GM12878 (cell line): ENCODE measurements at regions not wholly inside any gene's neighbourhood (a gene's known extent, or its start where the extent isn't known, plus 50 kb on each side); places are given as distances from the start of the nearest gene placed in this dataset.

Experiments used
- ATAC-seq: fragments of 200-7000 bp; cut with Tn5 transposase; 3 replicates; pipeline ENCODE4 v1.9.1; 2020; ENCODE audit warnings: mild to moderate bottlenecking, moderate library complexity
- BruUV-seq: library from RNA; stranded (reverse); fragments of 400-500 nt; replicated peaks from 2 replicates; lab custom pipeline; 2021; lab: Mats Ljungman, UMichigan
- CTCF ChIA-PET: fragments of 300-600 bp; sonication (Branson Sonifier 250); formaldehyde crosslinking; extraction: SDS; loops from one replicate; lab custom pipeline; 2021; ENCODE audit warnings: inconsistent platforms; lab: Yijun Ruan, JAX
- POLR2A ChIA-PET: fragments of 350-600 bp; formaldehyde crosslinking; extraction: SDS; loops from one replicate; lab custom pipeline; 2021; ENCODE audit warnings: inconsistent platforms; lab: Charles Lee
- RAD21 ChIA-PET: fragments of 300-600 bp; sonication (Branson Sonifier 250); formaldehyde crosslinking; loops from one replicate; lab custom pipeline; 2023; ENCODE audit warnings: antibody characterized with exemption; ENCODE audit not compliant: unreplicated experiment; lab: Charles Lee
- SMC1A ChIA-PET: fragments of 300-600 bp; sonication (Branson Sonifier 250); formaldehyde crosslinking; loops from one replicate; lab custom pipeline; 2023; ENCODE audit not compliant: unreplicated experiment, uncharacterized antibody; lab: Charles Lee
- DNase-seq: peaks from one replicate; pipeline ENCODE4 v3.0.0-alpha.2; 2011; ENCODE audit warnings: low read depth, low spot score
- FAIRE-seq: peaks from 3 replicates; lab custom pipeline; 2011; peaks lifted over from hg19 to GRCh38; lab: Jason Lieb, UNC
- H2AFZ ChIP-seq: 2 replicates; pipeline ENCODE4 v1.6.0; 2011; ENCODE audit warnings: low read depth, low read length, control low read depth; ENCODE audit not compliant: control insufficient read depth
- H3K27ac ChIP-seq: 2 replicates; pipeline ENCODE4 v1.5.1; 2011; ENCODE audit warnings: control low read depth; ENCODE audit not compliant: control insufficient read depth, insufficient read depth
- H3K27me3 ChIP-seq, 2 experiments: replicated peaks in 1 of 2; 2 replicates each; pipeline versions ENCODE4 v1.6.0 to v1.6.1; 2011; ENCODE audit warnings: low read length in 1 of 2; ENCODE audit not compliant: control insufficient read depth in 2 of 2, insufficient read depth in 2 of 2
- H3K36me3 ChIP-seq, 2 experiments: 2 replicates each; pipeline ENCODE4 v1.5.1; 2011; ENCODE audit warnings: low read length in 1 of 2; ENCODE audit not compliant: control insufficient read depth in 2 of 2, insufficient read depth in 2 of 2
- H3K4me1 ChIP-seq: 2 replicates; pipeline ENCODE4 v1.6.1; 2011; ENCODE audit warnings: mild to moderate bottlenecking, low read length, moderate library complexity, mixed read lengths; ENCODE audit not compliant: control insufficient read depth, insufficient read depth
- H3K4me2 ChIP-seq: 2 replicates; pipeline ENCODE4 v1.6.0; 2011; ENCODE audit warnings: control low read depth; ENCODE audit not compliant: control insufficient read depth, insufficient read depth
- H3K4me3 ChIP-seq: fragments of 200-600 bp; sonication (generic); 2 replicates; pipeline ENCODE4 v1.5.1; 2016
- H3K79me2 ChIP-seq: 2 replicates; pipeline ENCODE4 v1.6.0; 2011; ENCODE audit warnings: low read length; ENCODE audit not compliant: control insufficient read depth, insufficient read depth
- H3K9ac ChIP-seq: 2 replicates; pipeline ENCODE4 v1.8.0; 2011; ENCODE audit warnings: low read length, control low read depth, mixed read lengths; ENCODE audit not compliant: control insufficient read depth, insufficient read depth
- H3K9me3 ChIP-seq: replicated peaks from 3 replicates; pipeline ENCODE4 v1.5.1; 2011; ENCODE audit warnings: mild to moderate bottlenecking, low read length; ENCODE audit not compliant: control insufficient read depth, insufficient read depth
- H4K20me1 ChIP-seq: 2 replicates; pipeline ENCODE4 v1.6.0; 2011; ENCODE audit not compliant: control insufficient read depth, insufficient read depth
- BHLHE40 ChIP-seq, 2 experiments: fragments of 450-650 bp in 1 of 2; IDR thresholded peaks; 2 replicates each; pipeline ENCODE4 v1.6.1; 2011 to 2017; ENCODE audit warnings: low read depth in 2 of 2, borderline replicate concordance in 1 of 2, improper control_type of control experiment in 1 of 2, low read length in 1 of 2, mild to moderate bottlenecking in 1 of 2
- CBFB ChIP-seq: IDR thresholded peaks from 2 replicates; pipeline ENCODE4 v1.6.1; 2016; ENCODE audit warnings: antibody characterized with exemption, low read depth
- ELK1 ChIP-seq: IDR thresholded peaks from 2 replicates; pipeline ENCODE4 v1.6.1; 2012; ENCODE audit warnings: low read depth, low read length, improper control_type of control experiment
- ESRRA ChIP-seq: IDR thresholded peaks from 2 replicates; pipeline ENCODE4 v1.6.1; 2012; ENCODE audit warnings: mild to moderate bottlenecking, low read length, improper control_type of control experiment
- IRF3 ChIP-seq: fragments of 450-650 bp; IDR thresholded peaks from 2 replicates; pipeline ENCODE4 v1.6.1; 2014; ENCODE audit warnings: mild to moderate bottlenecking
- NBN ChIP-seq: fragments of 450-650 bp; IDR thresholded peaks from 2 replicates; pipeline ENCODE4 v1.6.1; 2016
- NR2F1 ChIP-seq: fragments of 450-650 bp; conservative IDR thresholded peaks from 2 replicates; pipeline ENCODE4 v1.6.1; 2017; ENCODE audit warnings: mild to moderate bottlenecking
- NRF1 ChIP-seq: conservative IDR thresholded peaks from 2 replicates; pipeline ENCODE4 v1.6.1; 2011; ENCODE audit warnings: mild to moderate bottlenecking, low read depth, low read length, improper control_type of control experiment
- POLR2AphosphoS2 ChIP-seq: IDR thresholded peaks from 2 replicates; pipeline ENCODE4 v1.6.1; 2011; ENCODE audit warnings: low read depth, mild to moderate bottlenecking, low read length, improper control_type of control experiment, moderate library complexity
- RB1 ChIP-seq: fragments of 450-650 bp; formaldehyde crosslinking; IDR thresholded peaks from 2 replicates; pipeline ENCODE4 v1.6.1; 2017; ENCODE audit warnings: mild to moderate bottlenecking, borderline replicate concordance
- TBL1XR1 ChIP-seq: IDR thresholded peaks from 2 replicates; pipeline ENCODE4 v1.6.1; 2012; ENCODE audit warnings: low read depth, low read length, improper control_type of control experiment
- ZBTB4 ChIP-seq: fragments of 450-650 bp; formaldehyde crosslinking; IDR thresholded peaks from 2 replicates; pipeline ENCODE4 v1.4.0; 2022; ENCODE audit warnings: mild to moderate bottlenecking, moderate library complexity
- WGBS: methylation state at CpG from one replicate; pipeline ENCODE4 v1.1.6; 2016; ENCODE audit warnings: low lambda C conversion rate; ENCODE audit not compliant: insufficient replicate concordance, insufficient coverage; ENCODE audit errors: missing lambda C conversion rate; 5-methylcytosine and 5-hydroxymethylcytosine counted together
- in situ Hi-C: fragments of 300-500 bp; cut with MboI; formaldehyde crosslinking; loops from 9 replicates; pipeline ENCODE4 v1.14.3; 2018; ENCODE audit warnings: mixed read lengths
- intact Hi-C: fragments of 100-400 bp; cut with micrococcal nuclease; formaldehyde crosslinking; loops from one replicate; pipeline ENCODE4 v1.14.2; 2022; ENCODE audit not compliant: unreplicated experiment

DNA sequence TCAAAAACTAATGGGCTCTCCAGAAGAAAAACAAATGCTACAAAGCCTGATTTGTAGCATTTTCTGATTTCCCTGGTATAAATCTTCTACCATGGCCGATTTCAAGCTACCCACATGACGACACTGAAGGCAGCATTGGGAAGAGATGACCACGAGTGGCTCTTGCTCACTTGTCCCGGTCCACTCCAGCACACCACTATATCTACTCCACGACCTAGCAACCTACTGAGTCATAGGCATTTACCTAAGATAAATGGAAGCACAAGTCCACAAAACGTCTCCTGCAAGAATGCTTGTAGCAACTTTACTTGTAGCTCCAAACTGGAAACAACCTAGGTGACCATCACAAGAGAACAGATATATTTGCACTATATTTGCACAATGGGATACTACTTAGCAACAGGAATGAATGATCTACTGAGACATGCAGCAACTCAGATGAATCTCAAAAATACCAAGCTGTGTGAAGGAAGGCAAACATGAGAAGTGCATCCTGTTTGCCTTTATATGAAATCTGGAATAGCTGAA lies 60.8 kb upstream of the HES1 start:
- Histone ChIP-seq H3K9me3 (no peaks in the 10 kb centered on the region; the same call in 2 of the 3 replicates), H3K4me2 (no peak overlapping the region), H3K79me2 (no peaks in the 10 kb centered on the region), H3K27me3 (peaks cover 0 to 2% of the 10 kb centered on the region in 2 experiments; a peak in 3 of 4 replicates), H3K4me3 (no peak overlapping the region), H3K27ac (no peak overlapping the region), H3K36me3 (no peaks in the 10 kb centered on the region), H3K4me1 (peaks cover 5% of the 10 kb centered on the region), H2AFZ (no peak overlapping the region), H3K9ac (no peak overlapping the region), H4K20me1 (no peaks in the 10 kb centered on the region; the same call in 1 of the 2 replicates)
- RAD21 ChIA-PET = interaction anchor here (1.0 kb wide), 1 partner anchor 9 kb away, joined by 3 read pairs; no protein-coding TSS in a partner anchor
- peak; percentile 54 for FAIRE-seq
- TF ChIP-seq RB1 (no peak), IRF3 (no peak), TBL1XR1 (no peak), NBN (no peak), CBFB (no peak), BHLHE40 (IDR thresholded peaks at IDR 0.05; ENCODE audit: borderline replicate concordance in 1 of 2, low read depth in 2 of 2, low read length in 1 of 2) (no peak), ELK1 (no peak), POLR2AphosphoS2 (no peak), NR2F1 (no peak), ZBTB4 (no peak), ESRRA (no peak), NRF1 (no peak)
- POLR2A ChIA-PET = no interaction called here
- no peak for ATAC-seq
- SMC1A ChIA-PET = interaction anchor here (0.9 to 1.9 kb wide), 3 partner anchors 9 to 23 kb away, joined by 3 to 5 read pairs (median 4); no protein-coding TSS in a partner anchor
- CTCF ChIA-PET = interaction anchor here (1.3 kb wide), 1 partner anchor 10 kb away, joined by 4 read pairs; no protein-coding TSS in a partner anchor
- WGBS = 51% methylated on average over 6 of the region's 6 CpGs
- intact Hi-C loops (no loop called here), in situ Hi-C loops (no loop called here)
- no TSS peak for BruUV-seq
- no peak for DNase-seq
